WTC11 (cell line): ENCODE measurements at regions not wholly inside any gene's neighbourhood (a gene's known extent, or its start where the extent isn't known, plus 50 kb on each side); places are given as distances from the start of the nearest gene placed in this dataset.

Experiments
- CTCF ChIP-seq: fragments of 200-600 bp; IDR thresholded peaks from 2 replicates; pipeline ENCODE4 v1.8.0; 2022; ENCODE audit warnings: antibody characterized with exemption
- ESRRA ChIP-seq: sonication (generic); formaldehyde crosslinking; IDR thresholded peaks from 2 replicates; pipeline ENCODE4 v1.8.1; 2022; ENCODE audit warnings: mild to moderate bottlenecking, missing genetic modification reagents, borderline replicate concordance
- TEAD4 ChIP-seq: sonication (generic); formaldehyde crosslinking; IDR thresholded peaks from 2 replicates; pipeline ENCODE4 v1.8.0; 2022; ENCODE audit warnings: mild to moderate bottlenecking, missing genetic modification reagents

DNA sequence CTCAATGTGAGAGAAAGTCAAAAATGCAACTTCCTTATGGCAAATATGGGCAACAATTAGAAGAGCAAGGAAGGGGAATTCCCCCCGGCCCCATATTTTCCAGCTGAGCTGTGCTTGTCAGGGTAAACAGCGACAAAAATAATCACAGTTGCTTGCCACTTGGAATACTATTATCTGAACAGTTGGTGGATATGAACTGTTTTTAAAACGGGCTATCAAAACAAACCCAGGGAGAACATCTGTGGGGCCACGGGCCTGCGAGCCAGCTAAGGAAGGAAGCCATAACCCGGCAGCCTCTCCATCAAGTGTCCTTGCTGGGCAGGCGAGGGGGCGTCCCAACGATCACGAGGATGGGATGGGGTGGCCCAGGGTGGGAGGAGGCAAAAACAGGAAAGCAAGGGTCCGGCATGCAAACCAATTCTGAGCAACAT, 228.4 kb downstream of the ARHGAP12 start:
- TF ChIP-seq CTCF, result no peak
- TF ChIP-seq ESRRA, result no peak
- TF ChIP-seq TEAD4 (CRISPR knock-in tag), result no peak
